GM12873 (cell line): ENCODE measurements at regions not wholly inside any gene's neighbourhood (a gene's known extent, or its start where the extent isn't known, plus 50 kb on each side); places are given as distances from the start of the nearest gene placed in this dataset.

Source experiments
- CTCF ChIP-seq: IDR thresholded peaks from 2 replicates; pipeline ENCODE4 v1.5.1; 2012; ENCODE audit warnings: low read depth, mild to moderate bottlenecking, moderate library complexity, low read length, control low read depth; ENCODE audit not compliant: insufficient read depth; ENCODE audit errors: missing control alignments

- TF ChIP-seq CTCF = no peak
Measured at GRCh38 chr7:85529201-85529600, 342.3 kb upstream of the SEMA3D start.

GRCh38 chr7:85528581-85528980, 341.7 kb upstream of the SEMA3D start:
- no peak for TF ChIP-seq CTCF

- no peak for TF ChIP-seq CTCF
Measured at GRCh38 chr7:85525676-85526075, 338.8 kb upstream of the SEMA3D start.

GRCh38 chr7:85522070-85522469, 335.2 kb upstream of the SEMA3D start:
- TF ChIP-seq CTCF = no peak

- TF ChIP-seq CTCF = no peak
Measured at GRCh38 chr7:85521108-85521694, 334.3 kb upstream of the SEMA3D start.

DNA sequence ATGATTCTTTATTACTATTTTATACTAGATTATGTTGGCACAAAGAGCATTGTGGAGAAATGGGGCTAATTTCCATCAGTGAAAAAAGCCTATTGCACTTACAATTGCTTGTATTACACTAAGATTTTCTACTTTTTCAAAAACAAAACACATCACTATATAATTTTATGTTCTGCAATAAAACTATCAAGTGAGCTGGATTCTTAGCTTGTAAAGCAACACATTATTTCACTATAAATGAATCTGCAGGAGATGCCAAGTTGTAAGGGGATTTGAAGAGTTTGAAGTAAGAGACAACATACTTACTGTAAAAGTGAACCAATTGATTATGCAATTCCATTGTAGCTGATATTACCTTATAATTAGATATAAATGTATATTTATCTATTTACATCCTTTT, 333.3 kb upstream of the SEMA3D start:
- TF ChIP-seq CTCF = no peak

DNA sequence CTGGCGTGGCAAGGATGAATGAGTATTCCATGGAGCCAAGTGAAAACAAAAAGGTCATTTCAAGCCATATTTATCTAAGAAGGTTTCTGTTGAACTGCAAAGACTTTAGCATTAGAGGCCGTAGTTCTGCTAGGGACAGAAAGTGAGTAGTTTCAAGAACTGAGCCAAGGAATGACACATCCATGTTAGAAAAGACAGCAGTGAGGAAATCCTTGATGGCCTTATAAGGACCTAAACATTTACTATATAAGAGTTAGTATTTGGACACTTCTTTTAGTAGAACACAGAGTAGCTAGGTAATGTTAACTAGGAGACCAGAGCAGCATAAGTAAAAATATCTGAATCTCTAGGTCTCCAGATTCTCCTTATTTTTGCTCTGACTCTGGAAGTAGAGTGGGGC, 329.8 kb upstream of the SEMA3D start:
- TF ChIP-seq CTCF = no peak
